ENCODE measurements at regions not wholly inside any gene's neighbourhood (a gene's known extent, or its start where the extent isn't known, plus 50 kb on each side); places are given as distances from the start of the nearest gene placed in this dataset.

- 98% methylated on average over 35 of the region's 35 CpGs for WGBS
- H3K9me3 ChIP-seq: no peaks in the 10 kb centered on the region
- no peak overlapping the region for H3K27ac ChIP-seq (replicated peaks in 1 of 4)
- H3K4me1 ChIP-seq: no peaks in the 10 kb centered on the region
- no peaks in the 10 kb centered on the region for H3K36me3 ChIP-seq
- H3K4me3 ChIP-seq: no peak overlapping the region
- no peaks in the 10 kb centered on the region for H3K27me3 ChIP-seq
- intact Hi-C loops (cut with DNase I): no loop called here
- no peak for TF ChIP-seq POLR2AphosphoS5 (IDR thresholded peaks at IDR 0.05)
- no peak for TF ChIP-seq EP300 (IDR thresholded peaks at IDR 0.05)
- no peak for DNase-seq (ENCODE audit: extremely low spot score)
Observed at GRCh38 chrX:97842468-97843199, 958.9 kb downstream of the RPA4 start.

DNA sequence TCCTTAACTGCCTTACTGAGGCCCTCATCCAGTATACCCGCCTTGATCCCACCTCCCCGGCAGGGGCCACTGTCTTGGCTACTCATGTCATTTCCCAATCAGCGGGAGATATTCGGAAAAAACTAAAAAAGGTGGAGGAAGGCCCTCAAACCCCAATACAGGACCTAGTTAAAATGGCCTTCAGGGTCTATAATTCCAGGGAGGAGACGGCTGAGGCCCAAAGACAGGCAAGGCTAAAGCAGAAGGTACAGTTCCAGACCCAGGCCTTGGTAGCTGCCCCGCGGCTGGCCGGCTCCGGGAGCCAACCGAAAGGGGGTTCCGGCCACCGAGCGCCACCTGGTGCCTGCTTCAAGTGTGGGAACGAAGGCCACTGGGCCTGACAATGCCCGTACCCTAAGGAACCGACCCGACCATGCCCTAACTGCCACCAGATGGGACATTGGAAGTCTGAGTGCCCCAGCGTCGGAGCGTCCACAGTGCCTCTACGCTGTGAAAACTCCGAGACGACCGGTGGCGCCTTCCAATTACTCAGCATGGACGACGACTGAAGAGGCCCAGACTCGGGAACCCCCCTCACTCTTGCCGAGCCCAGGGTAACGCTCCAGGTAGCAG is 959.6 kb downstream of the RPA4 start:
- no peaks in the 10 kb centered on the region for H3K9me3 ChIP-seq
- H3K36me3 ChIP-seq: no peaks in the 10 kb centered on the region
- TF ChIP-seq EP300 (IDR thresholded peaks at IDR 0.05) (no peak), POLR2AphosphoS5 (IDR thresholded peaks at IDR 0.05) (no peak), POLR2A (IDR thresholded peaks at IDR 0.05; ENCODE audit: low read depth) (no peak)
- TF ChIP-seq, protein P1, sequence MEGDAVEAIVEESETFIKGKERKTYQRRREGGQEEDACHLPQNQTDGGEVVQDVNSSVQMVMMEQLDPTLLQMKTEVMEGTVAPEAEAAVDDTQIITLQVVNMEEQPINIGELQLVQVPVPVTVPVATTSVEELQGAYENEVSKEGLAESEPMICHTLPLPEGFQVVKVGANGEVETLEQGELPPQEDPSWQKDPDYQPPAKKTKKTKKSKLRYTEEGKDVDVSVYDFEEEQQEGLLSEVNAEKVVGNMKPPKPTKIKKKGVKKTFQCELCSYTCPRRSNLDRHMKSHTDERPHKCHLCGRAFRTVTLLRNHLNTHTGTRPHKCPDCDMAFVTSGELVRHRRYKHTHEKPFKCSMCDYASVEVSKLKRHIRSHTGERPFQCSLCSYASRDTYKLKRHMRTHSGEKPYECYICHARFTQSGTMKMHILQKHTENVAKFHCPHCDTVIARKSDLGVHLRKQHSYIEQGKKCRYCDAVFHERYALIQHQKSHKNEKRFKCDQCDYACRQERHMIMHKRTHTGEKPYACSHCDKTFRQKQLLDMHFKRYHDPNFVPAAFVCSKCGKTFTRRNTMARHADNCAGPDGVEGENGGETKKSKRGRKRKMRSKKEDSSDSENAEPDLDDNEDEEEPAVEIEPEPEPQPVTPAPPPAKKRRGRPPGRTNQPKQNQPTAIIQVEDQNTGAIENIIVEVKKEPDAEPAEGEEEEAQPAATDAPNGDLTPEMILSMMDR (IDR thresholded peaks at IDR 0.05): no peak
- DNase-seq (ENCODE audit: extremely low spot score): no peak
- 94% methylated on average over 17 of the region's 30 CpGs for WGBS
- intact Hi-C loops (cut with DNase I): no loop called here
- H3K27me3 ChIP-seq: no peaks in the 10 kb centered on the region
- no peak overlapping the region for H3K27ac ChIP-seq (replicated peaks in 1 of 4)
- no peak overlapping the region for H3K4me3 ChIP-seq
- no peaks in the 10 kb centered on the region for H3K4me1 ChIP-seq

DNA sequence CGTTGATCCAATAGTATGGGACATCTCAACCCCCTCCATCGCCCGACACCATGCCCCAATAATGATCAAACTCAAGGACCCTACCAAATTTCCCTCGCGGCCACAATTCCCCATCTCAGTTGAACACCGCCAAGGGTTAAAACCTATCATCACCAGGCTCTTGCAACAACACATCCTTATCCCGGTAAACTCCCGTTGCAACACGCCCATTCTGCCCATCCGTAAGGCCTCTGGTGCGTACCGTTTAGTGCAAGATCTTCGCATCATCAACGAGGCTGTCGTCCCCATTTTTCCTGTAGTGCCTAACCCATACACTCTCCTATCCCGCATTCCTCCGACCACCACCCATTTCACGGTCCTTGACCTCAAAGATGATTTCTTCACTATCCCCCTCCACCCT is 960.5 kb downstream of the RPA4 start:
- intact Hi-C loops (cut with DNase I): no loop called here
- WGBS: 96% methylated on average over 18 of the region's 18 CpGs
- Histone ChIP-seq H3K4me3 (no peak overlapping the region), H3K27me3 (no peaks in the 10 kb centered on the region), H3K27ac (replicated peaks in 1 of 4) (no peak overlapping the region), H3K4me1 (no peaks in the 10 kb centered on the region), H3K36me3 (no peaks in the 10 kb centered on the region), H3K9me3 (no peaks in the 10 kb centered on the region)
- TF ChIP-seq POLR2AphosphoS5 (IDR thresholded peaks at IDR 0.05) (no peak), POLR2A (IDR thresholded peaks at IDR 0.05; ENCODE audit: low read depth) (no peak), EP300 (IDR thresholded peaks at IDR 0.05) (no peak)
- TF ChIP-seq, protein P1 (IDR thresholded peaks at IDR 0.05): no peak
- no peak for DNase-seq (ENCODE audit: extremely low spot score)

DNA sequence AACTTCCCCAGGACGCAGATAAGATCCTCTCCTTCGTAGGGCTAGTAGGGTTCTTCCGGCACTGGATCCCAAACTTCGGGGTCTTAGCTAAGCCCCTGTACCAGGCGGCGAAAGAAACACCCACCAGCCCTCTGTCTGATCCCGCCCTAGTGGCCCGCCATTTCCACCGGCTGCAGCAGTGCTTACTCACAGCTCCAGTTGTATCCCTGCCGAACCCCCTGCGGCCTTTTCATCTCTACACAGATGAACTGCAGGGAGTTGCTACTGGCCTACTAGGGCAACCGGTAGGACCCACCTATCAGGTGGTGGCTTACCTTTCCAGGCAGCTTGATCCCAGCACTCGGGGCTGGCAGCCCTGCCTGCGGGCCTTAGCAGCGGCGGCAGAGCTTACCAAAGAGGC is 961.2 kb downstream of the RPA4 start:
- WGBS: 96% methylated on average over 14 of the region's 16 CpGs
- Histone ChIP-seq H3K4me3 (no peak overlapping the region), H3K9me3 (no peaks in the 10 kb centered on the region), H3K27ac (replicated peaks in 1 of 4) (no peak overlapping the region), H3K36me3 (no peaks in the 10 kb centered on the region), H3K4me1 (no peaks in the 10 kb centered on the region), H3K27me3 (no peaks in the 10 kb centered on the region)
- TF ChIP-seq POLR2A (IDR thresholded peaks at IDR 0.05; ENCODE audit: low read depth) (no peak), POLR2AphosphoS5 (IDR thresholded peaks at IDR 0.05) (no peak), EP300 (IDR thresholded peaks at IDR 0.05) (no peak)
- TF ChIP-seq, protein P1 (IDR thresholded peaks at IDR 0.05): no peak
- intact Hi-C loops (cut with DNase I): no loop called here
- no peak for DNase-seq (ENCODE audit: extremely low spot score)

DNA sequence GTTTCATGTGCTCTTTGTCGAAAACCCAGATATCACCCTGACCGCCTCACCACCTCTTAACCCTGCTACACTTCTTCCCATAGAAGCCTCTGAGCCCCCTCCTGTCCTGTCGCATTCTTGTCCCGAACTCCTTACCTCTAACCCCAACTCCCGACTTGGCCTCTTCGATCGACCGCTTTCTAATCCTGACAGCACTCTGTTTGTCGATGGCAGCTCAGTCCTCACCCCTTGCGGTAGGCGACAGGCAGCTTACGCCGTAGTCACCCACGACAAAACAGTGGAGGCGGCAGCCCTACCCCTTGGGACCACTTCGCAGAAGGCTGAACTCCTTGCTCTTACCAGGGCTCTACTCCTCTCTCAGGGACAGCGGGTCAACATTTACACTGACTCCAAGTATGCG is 961.7 kb downstream of the RPA4 start:
- DNase-seq (ENCODE audit: extremely low spot score): no peak
- 97% methylated on average over 18 of the region's 18 CpGs for WGBS
- H3K4me3 ChIP-seq: no peak overlapping the region
- no peaks in the 10 kb centered on the region for H3K4me1 ChIP-seq
- H3K9me3 ChIP-seq: no peaks in the 10 kb centered on the region
- TF ChIP-seq POLR2A (IDR thresholded peaks at IDR 0.05; ENCODE audit: low read depth) (no peak), POLR2AphosphoS5 (IDR thresholded peaks at IDR 0.05) (no peak), EP300 (IDR thresholded peaks at IDR 0.05) (no peak)
- TF ChIP-seq, protein P1 (IDR thresholded peaks at IDR 0.05): no peak
- no peak overlapping the region for H3K27ac ChIP-seq (replicated peaks in 1 of 4)
- intact Hi-C loops (cut with DNase I): no loop called here
- no peaks in the 10 kb centered on the region for H3K36me3 ChIP-seq
- H3K27me3 ChIP-seq: no peaks in the 10 kb centered on the region

Data from esophagus muscularis mucosa (tissue), 4 donors.